B cell (primary cell): ENCODE measurements at regions not wholly inside any gene's neighbourhood (a gene's known extent, or its start where the extent isn't known, plus 50 kb on each side); places are given as distances from the start of the nearest gene placed in this dataset.

Experiments used
- ATAC-seq: fragments of 200-7000 bp; cut with Tn5 transposase; one replicate; pipeline ENCODE4 v1.10.0; 2021; ENCODE audit warnings: low read depth, mild to moderate bottlenecking, moderate number of reproducible peaks, moderate library complexity
- CTCF ChIA-PET: fragments of 350-600 bp; sonication (Branson Sonifier 250); formaldehyde crosslinking; loops from one replicate; lab custom pipeline; 2021; ENCODE audit warnings: antibody characterized with exemption, inconsistent platforms; lab: Charles Lee
- POLR2A ChIA-PET: fragments of 350-600 bp; sonication (Branson Sonifier 250); formaldehyde crosslinking; loops from one replicate; lab custom pipeline; 2021; ENCODE audit warnings: antibody characterized with exemption; lab: Charles Lee
- DNase-seq: peaks from one replicate; pipeline ENCODE4 v3.0.0; 2013
- H2AFZ ChIP-seq: 2 replicates; pipeline ENCODE4 v1.6.1; 2012; ENCODE audit warnings: mild to moderate bottlenecking, low read depth, low read length; ENCODE audit not compliant: insufficient read depth, poor library complexity, severe bottlenecking
- H3K27ac ChIP-seq, 2 donors: 1 replicate in 1 of 2; 2 replicates in 1 of 2; pipeline ENCODE4 v1.5.1; 2012 to 2013; ENCODE audit warnings: low read length in 2 of 2, mild to moderate bottlenecking in 2 of 2, moderate library complexity in 1 of 2
- H3K27me3 ChIP-seq, 4 experiments: fragments of 200-600 bp in 1 of 4; sonication (generic) in 1 of 4; replicated peaks in 1 of 4; 1 replicate in 2 of 4; 2 replicates in 2 of 4; pipeline versions ENCODE4 v1.6.1 to v1.7.0; 2013 to 2016; ENCODE audit warnings: low read length in 3 of 4, mild to moderate bottlenecking in 2 of 4, mixed read lengths in 1 of 4, moderate library complexity in 1 of 4; ENCODE audit not compliant: insufficient read depth in 4 of 4, control insufficient read depth in 3 of 4; ENCODE audit errors: control extremely low read depth in 1 of 4
- H3K36me3 ChIP-seq, 2 experiments: replicated peaks in 1 of 2; 1 replicate in 1 of 2; 2 replicates in 1 of 2; pipeline versions ENCODE4 v1.6.1 to v1.7.1; 2013; ENCODE audit warnings: low read length in 1 of 2; ENCODE audit not compliant: insufficient read depth in 2 of 2, control insufficient read depth in 1 of 2; ENCODE audit errors: control extremely low read depth in 1 of 2, extremely low read depth in 1 of 2
- H3K4me1 ChIP-seq, 2 donors: fragments of 200-600 bp in 1 of 2; sonication (generic) in 1 of 2; 1 replicate in 1 of 2; 2 replicates in 1 of 2; pipeline versions ENCODE4 v1.5.1 to v1.6.1; 2013 to 2017; ENCODE audit warnings: low read length in 2 of 2; ENCODE audit not compliant: control insufficient read depth in 2 of 2, insufficient read depth in 2 of 2
- H3K4me2 ChIP-seq: replicated peaks from 2 replicates; pipeline ENCODE3; 2012; ENCODE audit warnings: mild to moderate bottlenecking, low read depth, low read length; ENCODE audit not compliant: poor library complexity, severe bottlenecking
- H3K4me3 ChIP-seq, 5 experiments: fragments of 200-600 bp in 1 of 5; sonication (generic) in 1 of 5; 1 replicate in 3 of 5; 2 replicates in 2 of 5; pipeline versions ENCODE4 v1.5.1 to v1.7.0; 2011 to 2016; ENCODE audit warnings: low read length in 4 of 5, mild to moderate bottlenecking in 4 of 5, low read depth in 2 of 5, control low read depth in 1 of 5, moderate library complexity in 1 of 5; ENCODE audit not compliant: insufficient read depth in 1 of 5; ENCODE audit errors: control extremely low read depth in 1 of 5, extremely low read depth in 1 of 5
- H3K79me2 ChIP-seq: fragments of 200-600 bp; sonication (generic); one replicate; pipeline ENCODE4 v1.6.0; 2016; ENCODE audit warnings: low read length; ENCODE audit not compliant: control insufficient read depth, insufficient read depth
- H3K9ac ChIP-seq: fragments of 200-600 bp; sonication (generic); 2 replicates; pipeline ENCODE4 v1.6.1; 2017; ENCODE audit warnings: mild to moderate bottlenecking, low read length, moderate library complexity
- H3K9me3 ChIP-seq, 3 donors: one replicate each; pipeline versions ENCODE4 v1.6.1 to v1.7.1; 2013; ENCODE audit warnings: low read length in 2 of 3; ENCODE audit not compliant: control insufficient read depth in 2 of 3, insufficient read depth in 1 of 3; ENCODE audit errors: control extremely low read depth in 1 of 3
- H4K20me1 ChIP-seq: 2 replicates; pipeline ENCODE4 v1.6.0; 2012; ENCODE audit warnings: mild to moderate bottlenecking, low read length; ENCODE audit not compliant: insufficient read depth, control insufficient read depth, poor library complexity, severe bottlenecking
- H3K27ac Mint-ChIP-seq: one replicate; pipeline ENCODE4 v1.8.0; 2021; ENCODE audit warnings: mixed read lengths
- H3K27me3 Mint-ChIP-seq: one replicate; pipeline ENCODE4 v1.8.0; 2021; ENCODE audit warnings: mixed read lengths
- H3K4me1 Mint-ChIP-seq: one replicate; pipeline ENCODE4 v1.8.0; 2021; ENCODE audit warnings: mixed read lengths
- H3K4me3 Mint-ChIP-seq: one replicate; pipeline ENCODE4 v1.8.0; 2021; ENCODE audit warnings: mixed read lengths
- H3K9me3 Mint-ChIP-seq: one replicate; pipeline ENCODE4 v1.8.0; 2022; ENCODE audit warnings: mixed read lengths; ENCODE audit not compliant: insufficient read depth
- CTCF ChIP-seq: fragments of 200-600 bp; IDR thresholded peaks from one replicate; pipeline ENCODE4 v1.8.0; 2022; ENCODE audit warnings: antibody characterized with exemption, mild to moderate bottlenecking
- EZH2 ChIP-seq: IDR thresholded peaks from 2 replicates; pipeline ENCODE4 v1.6.1; 2012; ENCODE audit warnings: borderline replicate concordance, low read depth, mild to moderate bottlenecking, moderate library complexity, low read length; ENCODE audit not compliant: insufficient read depth, poor library complexity, severe bottlenecking
- WGBS: methylation state at CpG from one replicate; pipeline ENCODE4 v1.1.5; 2013; ENCODE audit warnings: missing lambda C conversion rate; ENCODE audit not compliant: insufficient coverage; 5-methylcytosine and 5-hydroxymethylcytosine counted together
- intact Hi-C: fragments of 100-400 bp; cut with micrococcal nuclease; formaldehyde crosslinking; loops from one replicate; pipeline ENCODE4 v1.10.0; 2022

- WGBS, result 82% methylated on average over 8 of the region's 9 CpGs
- no peaks in the 10 kb centered on the region for H3K79me2 ChIP-seq
- H3K27me3 Mint-ChIP-seq, result no peaks in the 10 kb centered on the region
- intact Hi-C loops, result no loop called here
- H3K4me1 Mint-ChIP-seq, result no peaks in the 10 kb centered on the region
- ATAC-seq, result no peak
- no peaks in the 10 kb centered on the region for H4K20me1 ChIP-seq
- no peak overlapping the region for H3K4me3 ChIP-seq
- H3K27ac ChIP-seq, result no peak overlapping the region
- H3K4me3 Mint-ChIP-seq, result no peak overlapping the region
- no peaks in the 10 kb centered on the region for H3K9me3 ChIP-seq
- no peaks in the 10 kb centered on the region for H3K9me3 Mint-ChIP-seq
- no peak overlapping the region for H3K27ac Mint-ChIP-seq
- CTCF ChIA-PET, result no interaction called here
- no peak overlapping the region for H2AFZ ChIP-seq
- H3K27me3 ChIP-seq, result no peaks in the 10 kb centered on the region
- DNase-seq, result no peak
- no peak for TF ChIP-seq EZH2
- TF ChIP-seq CTCF, result no peak
- POLR2A ChIA-PET, result no interaction called here
- H3K36me3 ChIP-seq, result no peaks in the 10 kb centered on the region
- no peak overlapping the region for H3K4me2 ChIP-seq
- H3K4me1 ChIP-seq, result no peaks in the 10 kb centered on the region
- H3K9ac ChIP-seq, result no peak overlapping the region
These were observed 1710.5 kb upstream of the TENM3 start for GRCh38 chr4:180532691-180533090.

GRCh38 chr4:180538384-180539057 lies 1704.7 kb upstream of the TENM3 start:
- Histone ChIP-seq H3K79me2 (no peaks in the 10 kb centered on the region), H4K20me1 (no peaks in the 10 kb centered on the region), H3K9ac (no peak overlapping the region), H3K27me3 (no peaks in the 10 kb centered on the region), H2AFZ (no peak overlapping the region), H3K9me3 (no peaks in the 10 kb centered on the region), H3K4me1 (no peaks in the 10 kb centered on the region), H3K27ac (no peak overlapping the region), H3K36me3 (no peaks in the 10 kb centered on the region), H3K4me3 (no peak overlapping the region), H3K4me2 (no peak overlapping the region)
- DNase-seq (no peak), ATAC-seq (no peak)
- no peak overlapping the region for H3K4me3 Mint-ChIP-seq
- no peak for TF ChIP-seq EZH2
- TF ChIP-seq CTCF, result no peak
- intact Hi-C loops, result no loop called here
- ChIA-PET CTCF (no interaction called here), POLR2A (no interaction called here)
- H3K9me3 Mint-ChIP-seq, result no peaks in the 10 kb centered on the region
- WGBS, result 81% methylated on average over 3 of the region's 8 CpGs
- H3K27ac Mint-ChIP-seq, result no peak overlapping the region
- H3K4me1 Mint-ChIP-seq, result no peaks in the 10 kb centered on the region
- no peaks in the 10 kb centered on the region for H3K27me3 Mint-ChIP-seq
